AG10803 (cell line): ENCODE measurements at regions not wholly inside any gene's neighbourhood (a gene's known extent, or its start where the extent isn't known, plus 50 kb on each side); places are given as distances from the start of the nearest gene placed in this dataset.

ENCODE experiments used
- DNase-seq: peaks from one replicate; pipeline ENCODE4 v3.0.0; 2010; ENCODE audit warnings: low read depth
- H3K4me3 ChIP-seq: 2 replicates; pipeline ENCODE4 v1.5.1; 2011; ENCODE audit warnings: mild to moderate bottlenecking, low read length, control low read depth
- TF ChIP-seq, protein P1 (sequence below): conservative IDR thresholded peaks from 2 replicates; pipeline ENCODE4 v1.5.1; 2011; ENCODE audit warnings: mild to moderate bottlenecking, low read length, control low read depth, inconsistent platforms

DNA sequence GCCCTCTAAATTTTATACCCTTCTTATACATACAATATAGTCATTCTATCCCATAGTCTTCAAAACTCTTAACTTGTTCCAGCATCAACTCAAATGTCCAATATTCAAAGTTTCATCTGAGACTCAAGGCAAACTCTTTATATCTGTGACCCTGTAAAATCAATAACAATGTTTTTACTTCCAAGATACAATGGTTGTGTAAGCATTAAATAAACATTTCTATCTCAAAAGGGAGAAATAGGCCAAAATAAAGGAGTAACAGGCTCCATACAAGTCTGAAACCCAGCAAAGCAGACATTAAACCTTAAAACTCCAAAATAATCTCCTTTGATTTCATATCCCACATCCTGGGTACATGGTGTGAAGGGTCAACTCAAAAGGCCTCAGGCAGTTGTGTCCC lies 1299.1 kb downstream of the MRPL39 start:
- TF ChIP-seq, protein P1, sequence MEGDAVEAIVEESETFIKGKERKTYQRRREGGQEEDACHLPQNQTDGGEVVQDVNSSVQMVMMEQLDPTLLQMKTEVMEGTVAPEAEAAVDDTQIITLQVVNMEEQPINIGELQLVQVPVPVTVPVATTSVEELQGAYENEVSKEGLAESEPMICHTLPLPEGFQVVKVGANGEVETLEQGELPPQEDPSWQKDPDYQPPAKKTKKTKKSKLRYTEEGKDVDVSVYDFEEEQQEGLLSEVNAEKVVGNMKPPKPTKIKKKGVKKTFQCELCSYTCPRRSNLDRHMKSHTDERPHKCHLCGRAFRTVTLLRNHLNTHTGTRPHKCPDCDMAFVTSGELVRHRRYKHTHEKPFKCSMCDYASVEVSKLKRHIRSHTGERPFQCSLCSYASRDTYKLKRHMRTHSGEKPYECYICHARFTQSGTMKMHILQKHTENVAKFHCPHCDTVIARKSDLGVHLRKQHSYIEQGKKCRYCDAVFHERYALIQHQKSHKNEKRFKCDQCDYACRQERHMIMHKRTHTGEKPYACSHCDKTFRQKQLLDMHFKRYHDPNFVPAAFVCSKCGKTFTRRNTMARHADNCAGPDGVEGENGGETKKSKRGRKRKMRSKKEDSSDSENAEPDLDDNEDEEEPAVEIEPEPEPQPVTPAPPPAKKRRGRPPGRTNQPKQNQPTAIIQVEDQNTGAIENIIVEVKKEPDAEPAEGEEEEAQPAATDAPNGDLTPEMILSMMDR, result no peak
- DNase-seq, result no peak
- no peak overlapping the region for H3K4me3 ChIP-seq

DNA sequence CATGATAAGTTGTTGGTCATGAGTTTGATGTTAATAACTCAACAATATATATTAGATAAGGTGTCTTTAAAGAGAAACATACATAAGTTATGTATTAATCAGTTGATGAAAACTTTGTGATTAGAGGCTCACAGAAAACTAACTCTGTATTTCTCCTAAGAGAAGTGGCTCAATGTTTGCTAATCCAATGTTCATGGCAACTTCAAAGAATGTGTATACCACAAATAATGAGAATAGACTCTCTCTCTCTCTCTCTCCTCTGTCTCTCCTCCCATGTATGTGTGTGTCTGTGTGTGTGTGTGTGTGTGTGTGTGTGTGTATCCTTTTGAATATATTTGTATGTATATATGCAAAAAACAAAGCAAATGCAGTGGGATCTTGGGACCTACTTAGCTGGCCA lies 1304.9 kb downstream of the MRPL39 start:
- H3K4me3 ChIP-seq, result no peak overlapping the region
- DNase-seq, result no peak
- TF ChIP-seq, protein P1, result no peak

DNA sequence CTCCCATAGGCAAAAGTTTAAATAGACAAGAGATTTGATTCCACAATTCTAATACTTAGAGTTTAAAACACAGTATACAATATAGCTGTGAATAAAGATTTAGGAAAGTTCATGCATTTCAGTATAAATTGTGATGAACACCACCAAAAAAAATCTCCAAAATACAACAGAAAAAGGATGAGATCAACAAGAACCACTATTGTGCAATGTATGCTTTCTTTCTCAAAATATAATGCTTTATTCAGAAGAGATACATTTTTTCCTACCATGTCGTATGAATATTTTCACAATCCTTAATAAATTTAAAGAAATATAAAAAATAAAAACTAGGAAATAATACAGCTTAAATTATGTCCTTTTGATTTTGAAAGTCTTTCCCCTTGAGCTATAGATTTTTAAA lies 1309.2 kb downstream of the MRPL39 start:
- TF ChIP-seq, protein P1, result no peak

DNA sequence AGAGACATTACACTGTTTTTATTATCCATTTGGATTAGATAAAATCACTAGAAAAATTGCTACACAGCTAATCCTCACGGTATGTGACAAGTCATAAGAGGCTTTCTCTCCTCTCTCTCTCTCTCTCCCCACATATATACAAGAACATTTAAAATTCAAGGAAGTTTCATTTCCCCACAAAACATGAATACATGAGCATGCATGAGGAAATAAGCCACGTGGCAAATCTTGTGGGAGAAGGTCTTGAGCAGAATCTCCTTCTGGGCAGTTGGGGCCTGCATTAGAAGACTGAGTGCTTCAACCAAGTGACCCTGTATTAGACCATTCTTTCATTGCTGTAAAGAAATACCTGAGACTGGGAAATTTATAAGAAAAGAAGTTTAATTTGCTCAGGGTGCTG lies 1313.1 kb downstream of the MRPL39 start:
- DNase-seq, result no peak
- no peak overlapping the region for H3K4me3 ChIP-seq
- TF ChIP-seq, protein P1, result no peak

More for the DNA sequence above, 1309.2 kb downstream of the MRPL39 start:
- H3K4me3 ChIP-seq, result no peak overlapping the region
- DNase-seq, result no peak

DNA sequence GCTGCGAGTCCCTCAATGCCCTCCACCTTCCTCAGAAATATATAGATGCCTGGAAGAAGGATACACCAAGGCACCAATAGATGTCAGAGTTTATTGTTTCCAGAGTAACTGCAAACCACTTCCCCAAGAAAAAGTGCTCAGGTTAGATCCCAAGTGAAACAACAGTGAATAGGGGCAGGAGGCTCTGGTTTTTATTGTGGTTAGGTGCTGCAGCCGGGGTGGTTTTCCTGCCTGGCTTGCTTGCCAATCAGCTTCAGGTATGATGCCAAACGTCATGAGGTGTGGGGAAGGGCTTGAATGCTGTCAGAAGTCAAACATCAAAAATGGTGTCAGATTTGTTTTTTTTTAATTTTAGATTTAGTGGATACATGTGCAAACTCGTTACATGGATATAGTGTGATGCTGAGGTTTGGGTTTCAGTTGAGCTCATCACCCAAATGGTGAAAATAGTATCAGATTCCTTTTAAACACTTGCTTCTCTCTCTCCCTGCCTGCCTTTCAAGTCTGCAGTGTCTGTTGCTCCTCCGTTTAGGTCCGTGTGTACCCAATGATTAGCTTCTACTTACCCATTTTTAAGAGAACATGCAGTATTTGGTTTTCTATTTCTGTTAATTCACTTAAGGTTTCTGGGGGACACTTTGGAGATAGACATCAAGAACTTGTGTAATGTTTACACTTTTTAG lies 1317.0 kb downstream of the MRPL39 start:
- no peak overlapping the region for H3K4me3 ChIP-seq
- TF ChIP-seq, protein P1, result no peak

DNA sequence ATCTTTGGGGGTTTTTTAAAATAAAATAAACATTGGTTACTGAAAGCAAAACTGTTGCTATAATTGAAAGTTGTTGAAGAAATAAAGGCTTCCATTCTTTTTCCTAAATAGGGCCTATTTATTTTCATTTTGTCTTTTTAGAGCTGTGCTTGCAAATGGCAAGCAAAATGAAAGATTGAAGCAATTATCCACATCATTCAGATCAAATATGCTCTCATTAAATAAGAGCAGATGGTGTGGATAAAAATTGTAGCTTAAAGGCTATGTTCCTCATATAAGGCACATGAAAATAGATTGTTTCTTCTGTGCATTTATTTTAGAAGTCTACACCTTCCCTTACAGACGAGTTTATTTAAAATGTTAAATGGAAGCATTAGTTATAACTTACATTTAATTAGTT lies 1317.7 kb downstream of the MRPL39 start:
- no peak overlapping the region for H3K4me3 ChIP-seq
- DNase-seq, result no peak
- TF ChIP-seq, protein P1, result no peak

More for the DNA sequence above, 1317.0 kb downstream of the MRPL39 start:
- no peak for DNase-seq

DNA sequence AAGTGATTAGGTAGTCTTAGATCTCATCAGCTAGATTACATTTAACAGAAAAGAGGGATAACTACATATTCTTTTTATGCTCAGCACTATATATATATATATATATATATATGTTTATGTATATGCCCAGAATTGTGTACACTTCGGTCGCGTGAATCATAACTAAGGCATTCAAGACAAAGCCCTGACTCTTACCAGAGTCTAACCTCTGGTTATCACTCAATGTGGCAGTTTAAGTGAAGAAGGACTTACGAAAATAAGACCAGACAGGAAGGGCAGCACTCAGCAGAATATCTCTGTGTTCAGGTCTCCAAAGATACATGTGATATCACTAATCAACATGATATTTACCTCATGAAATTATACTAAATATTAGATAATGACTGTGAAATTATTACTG lies 1326.7 kb downstream of the MRPL39 start:
- no peak for DNase-seq
- TF ChIP-seq, protein P1, result no peak
- no peak overlapping the region for H3K4me3 ChIP-seq
